ENCODE measurements at regions not wholly inside any gene's neighbourhood (a gene's known extent, or its start where the extent isn't known, plus 50 kb on each side); places are given as distances from the start of the nearest gene placed in this dataset.

DNA sequence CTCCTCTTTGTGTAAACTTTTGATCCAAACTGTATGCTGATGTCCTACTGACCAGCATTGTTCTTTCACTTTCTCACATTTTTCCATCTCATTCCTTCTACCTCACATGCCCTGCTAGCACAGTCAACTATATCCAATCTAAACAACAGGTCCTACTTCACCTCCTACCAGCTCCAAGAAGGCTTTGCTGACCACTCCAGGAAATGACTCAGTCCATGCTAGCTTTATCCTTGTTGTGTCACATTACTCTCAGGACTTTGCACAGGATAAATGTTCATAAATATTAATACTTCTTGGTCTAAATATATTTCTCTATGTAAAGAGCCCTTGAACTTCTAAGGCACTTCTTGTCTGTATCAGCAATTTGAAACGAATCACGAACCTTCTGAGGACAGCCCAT is 64.9 kb upstream of the PCED1B start:
- 47 to 73% methylated on average over 2 of the region's 2 CpGs for WGBS, 2 donors (ENCODE audit: low coverage in 1 of 2)
- H3K4me1 ChIP-seq: no peaks in the 10 kb centered on the region
- in situ Hi-C loops (cut with MboI; ENCODE audit: low pct_ligation_motif_present in 1 of 4, low pct_unique_long_range_greater_than_20kb in 1 of 4, low sequenced_read_pairs in 3 of 4): loop anchor here in 3 of 4 donors (25.0 kb wide), 1 partner anchor 677 kb away; no protein-coding TSS in a partner anchor

DNA sequence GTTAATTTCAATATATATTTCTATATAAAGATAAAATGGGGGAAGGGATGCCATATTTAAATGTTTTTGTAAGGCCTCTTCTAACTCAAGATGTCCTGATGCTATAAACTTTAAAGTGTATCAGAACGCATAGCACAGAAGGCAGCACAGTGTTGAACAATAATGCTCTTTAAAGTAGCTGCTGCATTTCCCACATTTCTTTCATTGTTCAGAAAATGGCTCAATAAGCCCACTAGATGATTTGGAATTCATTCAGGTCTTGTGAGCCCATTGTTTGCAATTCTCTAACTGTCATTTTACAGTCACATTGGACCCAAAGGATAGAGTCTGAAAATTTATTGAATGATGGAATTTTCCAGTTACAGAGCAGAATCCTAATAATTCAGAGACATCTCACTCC is 64.0 kb upstream of the PCED1B start:
- no peaks in the 10 kb centered on the region for H3K9me3 ChIP-seq
- intact Hi-C loops (cut with DNase I; ENCODE audit: low total_unique reads): no loop called here
- in situ Hi-C loops (cut with MboI; ENCODE audit: low pct_ligation_motif_present in 1 of 4, low pct_unique_long_range_greater_than_20kb in 1 of 4, low sequenced_read_pairs in 3 of 4): loop anchor here in 3 of 4 donors (25.0 kb wide), 1 partner anchor 678 kb away; no protein-coding TSS in a partner anchor
- no peak overlapping the region for H3K27ac ChIP-seq
- DNase-seq: no peak
- H3K4me1 ChIP-seq: no peaks in the 10 kb centered on the region
- TF ChIP-seq POLR2A (IDR thresholded peaks at IDR 0.05) (no peak), POLR2AphosphoS5 (IDR thresholded peaks at IDR 0.05) (no peak)
- peaks cover 4% of the 10 kb centered on the region for H3K27me3 ChIP-seq
- H3K36me3 ChIP-seq: no peaks in the 10 kb centered on the region
- WGBS, 2 donors (ENCODE audit: low coverage in 1 of 2): 97 to 100% methylated on average over 1 of the region's 1 CpG
- no peak overlapping the region for H3K4me3 ChIP-seq

More for the DNA sequence above, 64.9 kb upstream of the PCED1B start:
- Histone ChIP-seq H3K27me3 (no peaks in the 10 kb centered on the region), H3K27ac (no peak overlapping the region), H3K4me3 (no peak overlapping the region), H3K9me3 (no peaks in the 10 kb centered on the region), H3K36me3 (no peaks in the 10 kb centered on the region)
- no peak for DNase-seq
- intact Hi-C loops (cut with DNase I; ENCODE audit: low total_unique reads): no loop called here
- TF ChIP-seq EP300 (IDR thresholded peaks at IDR 0.05; ENCODE audit: low read depth): no peak
- no peak for TF ChIP-seq POLR2AphosphoS5 (IDR thresholded peaks at IDR 0.05)
- TF ChIP-seq, protein P1, sequence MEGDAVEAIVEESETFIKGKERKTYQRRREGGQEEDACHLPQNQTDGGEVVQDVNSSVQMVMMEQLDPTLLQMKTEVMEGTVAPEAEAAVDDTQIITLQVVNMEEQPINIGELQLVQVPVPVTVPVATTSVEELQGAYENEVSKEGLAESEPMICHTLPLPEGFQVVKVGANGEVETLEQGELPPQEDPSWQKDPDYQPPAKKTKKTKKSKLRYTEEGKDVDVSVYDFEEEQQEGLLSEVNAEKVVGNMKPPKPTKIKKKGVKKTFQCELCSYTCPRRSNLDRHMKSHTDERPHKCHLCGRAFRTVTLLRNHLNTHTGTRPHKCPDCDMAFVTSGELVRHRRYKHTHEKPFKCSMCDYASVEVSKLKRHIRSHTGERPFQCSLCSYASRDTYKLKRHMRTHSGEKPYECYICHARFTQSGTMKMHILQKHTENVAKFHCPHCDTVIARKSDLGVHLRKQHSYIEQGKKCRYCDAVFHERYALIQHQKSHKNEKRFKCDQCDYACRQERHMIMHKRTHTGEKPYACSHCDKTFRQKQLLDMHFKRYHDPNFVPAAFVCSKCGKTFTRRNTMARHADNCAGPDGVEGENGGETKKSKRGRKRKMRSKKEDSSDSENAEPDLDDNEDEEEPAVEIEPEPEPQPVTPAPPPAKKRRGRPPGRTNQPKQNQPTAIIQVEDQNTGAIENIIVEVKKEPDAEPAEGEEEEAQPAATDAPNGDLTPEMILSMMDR (IDR thresholded peaks at IDR 0.05): no peak
- no peak for TF ChIP-seq POLR2A (IDR thresholded peaks at IDR 0.05)

DNA sequence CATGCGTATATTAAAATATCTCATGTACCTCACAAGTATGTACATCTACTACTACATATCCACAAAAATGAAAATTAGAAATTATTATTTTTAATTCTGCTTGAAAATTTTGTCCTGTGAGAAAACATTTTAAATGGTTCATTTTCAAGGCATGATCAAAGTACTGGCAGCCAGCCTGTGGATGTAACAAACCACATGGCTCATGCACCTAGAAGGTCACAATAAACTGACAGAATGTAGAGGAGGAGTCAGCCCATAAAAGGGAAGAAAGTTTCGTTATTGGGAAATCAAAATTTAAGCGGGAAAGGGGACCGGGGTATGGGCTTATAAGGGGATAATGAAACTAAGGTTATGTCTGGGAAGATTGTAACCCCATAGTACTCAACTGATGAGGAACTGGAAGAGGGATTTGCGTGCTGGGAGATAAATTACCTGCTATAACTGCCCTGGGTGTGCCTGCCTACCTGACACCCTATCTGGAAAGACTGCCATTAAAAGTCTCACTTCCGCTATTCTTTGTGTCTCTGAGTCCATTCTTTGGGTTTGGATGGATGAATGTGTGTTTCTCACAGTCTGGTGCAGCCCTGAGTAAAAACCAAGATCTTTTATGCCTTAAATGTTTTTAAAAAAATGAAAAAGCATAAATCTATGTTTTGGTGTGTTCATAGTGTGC is 62.2 kb upstream of the PCED1B start:
- H3K36me3 ChIP-seq: no peaks in the 10 kb centered on the region
- H3K4me1 ChIP-seq: no peaks in the 10 kb centered on the region
- intact Hi-C loops (cut with DNase I; ENCODE audit: low total_unique reads): no loop called here
- no peak for DNase-seq
- in situ Hi-C loops (cut with MboI; ENCODE audit: low pct_ligation_motif_present in 1 of 4, low pct_unique_long_range_greater_than_20kb in 1 of 4, low sequenced_read_pairs in 3 of 4): loop anchor here in 3 of 4 donors (25.0 kb wide), 1 partner anchor 680 kb away; no protein-coding TSS in a partner anchor
- no peak overlapping the region for H3K4me3 ChIP-seq
- H3K27ac ChIP-seq: no peak overlapping the region
- peaks cover 4% of the 10 kb centered on the region for H3K27me3 ChIP-seq
- TF ChIP-seq EP300 (IDR thresholded peaks at IDR 0.05; ENCODE audit: low read depth) (no peak), POLR2A (IDR thresholded peaks at IDR 0.05) (no peak), POLR2AphosphoS5 (IDR thresholded peaks at IDR 0.05) (no peak)
- TF ChIP-seq, protein P1 (IDR thresholded peaks at IDR 0.05): no peak
- H3K9me3 ChIP-seq: no peaks in the 10 kb centered on the region
- 65 to 72% methylated on average over 6 of the region's 6 CpGs for WGBS, 2 donors (ENCODE audit: low coverage in 1 of 2)

GRCh38 chr12:47017901-47018475 is 61.4 kb upstream of the PCED1B start:
- no peak overlapping the region for H3K27ac ChIP-seq
- WGBS, 2 donors (ENCODE audit: low coverage in 1 of 2): 94 to 100% methylated on average over 1 to 2 of the region's 2 CpGs
- H3K4me3 ChIP-seq: no peak overlapping the region
- intact Hi-C loops (cut with DNase I; ENCODE audit: low total_unique reads): no loop called here
- H3K27me3 ChIP-seq: peaks cover 4% of the 10 kb centered on the region
- TF ChIP-seq EP300 (IDR thresholded peaks at IDR 0.05; ENCODE audit: low read depth) (no peak), POLR2A (IDR thresholded peaks at IDR 0.05) (no peak)
- TF ChIP-seq, protein P1 (IDR thresholded peaks at IDR 0.05): no peak
- no peaks in the 10 kb centered on the region for H3K4me1 ChIP-seq
- H3K36me3 ChIP-seq: no peaks in the 10 kb centered on the region
- in situ Hi-C loops (cut with MboI; ENCODE audit: low pct_ligation_motif_present in 1 of 4, low pct_unique_long_range_greater_than_20kb in 1 of 4, low sequenced_read_pairs in 3 of 4): loop anchor here in 3 of 4 donors (25.0 kb wide), 1 partner anchor 681 kb away; no protein-coding TSS in a partner anchor
- no peak for DNase-seq
- H3K9me3 ChIP-seq: no peaks in the 10 kb centered on the region

Measured in transverse colon (tissue), 4 donors.